Activated gamma-delta T cell (primary cell): ENCODE measurements at regions not wholly inside any gene's neighbourhood (a gene's known extent, or its start where the extent isn't known, plus 50 kb on each side); places are given as distances from the start of the nearest gene placed in this dataset.
"Not testable (repeated sequence)": the region's sequence is repeated elsewhere in the genome, so short reads cannot be mapped to it uniquely, and the experiment has no call there.

ENCODE experiments used
- DNase-seq: peaks from one replicate; lab custom pipeline; 2025; lab: John Stamatoyannopoulos, UW

GRCh38 chr4:28482580-28483270, 1622.1 kb downstream of the STIM2 start:
- DNase-seq, result no peak

GRCh38 chr4:28488021-28488420, 1627.4 kb downstream of the STIM2 start:
- no peak for DNase-seq

GRCh38 chr4:28490669-28491068, 1630.0 kb downstream of the STIM2 start:
- no peak for DNase-seq

GRCh38 chr4:28505064-28505463, 1644.4 kb downstream of the STIM2 start:
- no peak for DNase-seq

- DNase-seq, result no peak
Measured at GRCh38 chr4:28508636-28509035, 1648.0 kb downstream of the STIM2 start.

GRCh38 chr4:28514766-28515165, 1654.1 kb downstream of the STIM2 start:
- DNase-seq, result not testable (repeated sequence)

GRCh38 chr4:28518561-28519165, 1658.0 kb downstream of the STIM2 start:
- DNase-seq, result no peak

GRCh38 chr4:28523681-28524190, 1663.1 kb downstream of the STIM2 start:
- no peak for DNase-seq

GRCh38 chr4:28536124-28536523, 1675.5 kb downstream of the STIM2 start:
- DNase-seq, result no peak

GRCh38 chr4:28545986-28546385, 1685.3 kb downstream of the STIM2 start:
- DNase-seq, result no peak

- no peak for DNase-seq
Measured at GRCh38 chr4:28548136-28548535, 1687.5 kb downstream of the STIM2 start.

GRCh38 chr4:28548594-28548993, 1688.0 kb downstream of the STIM2 start:
- no peak for DNase-seq

GRCh38 chr4:28555866-28556265, 1695.2 kb downstream of the STIM2 start:
- DNase-seq, result no peak

- no peak for DNase-seq
Measured at GRCh38 chr4:28557755-28558154, 1697.1 kb downstream of the STIM2 start.

- no peak for DNase-seq
Measured at GRCh38 chr4:28558895-28559294, 1698.3 kb downstream of the STIM2 start.

- no peak for DNase-seq
Measured at GRCh38 chr4:28562913-28563312, 1702.3 kb downstream of the STIM2 start.

GRCh38 chr4:28565396-28565795, 1704.8 kb downstream of the STIM2 start:
- DNase-seq, result no peak

GRCh38 chr4:28600958-28601357, 1740.3 kb downstream of the STIM2 start:
- no peak for DNase-seq

- no peak for DNase-seq
Measured at GRCh38 chr4:28621591-28621990, 1761.0 kb downstream of the STIM2 start.

GRCh38 chr4:28636971-28637370, 1776.3 kb downstream of the STIM2 start:
- no peak for DNase-seq

GRCh38 chr4:28639747-28640146, 1779.1 kb downstream of the STIM2 start:
- DNase-seq, result no peak

- no peak for DNase-seq
Measured at GRCh38 chr4:28654618-28655017, 1794.0 kb downstream of the STIM2 start.

GRCh38 chr4:28665306-28665705, 1804.7 kb downstream of the STIM2 start:
- DNase-seq, result no peak

GRCh38 chr4:28675582-28675981, 1814.9 kb downstream of the STIM2 start:
- DNase-seq, result no peak
